SKM-1 (cell line): ENCODE measurements at regions not wholly inside any gene's neighbourhood (a gene's known extent, or its start where the extent isn't known, plus 50 kb on each side); places are given as distances from the start of the nearest gene placed in this dataset.

Experiments used
- DNase-seq: peaks from one replicate; lab custom pipeline; 2025; ENCODE audit not compliant: unreplicated experiment; lab: John Stamatoyannopoulos, UW

DNA sequence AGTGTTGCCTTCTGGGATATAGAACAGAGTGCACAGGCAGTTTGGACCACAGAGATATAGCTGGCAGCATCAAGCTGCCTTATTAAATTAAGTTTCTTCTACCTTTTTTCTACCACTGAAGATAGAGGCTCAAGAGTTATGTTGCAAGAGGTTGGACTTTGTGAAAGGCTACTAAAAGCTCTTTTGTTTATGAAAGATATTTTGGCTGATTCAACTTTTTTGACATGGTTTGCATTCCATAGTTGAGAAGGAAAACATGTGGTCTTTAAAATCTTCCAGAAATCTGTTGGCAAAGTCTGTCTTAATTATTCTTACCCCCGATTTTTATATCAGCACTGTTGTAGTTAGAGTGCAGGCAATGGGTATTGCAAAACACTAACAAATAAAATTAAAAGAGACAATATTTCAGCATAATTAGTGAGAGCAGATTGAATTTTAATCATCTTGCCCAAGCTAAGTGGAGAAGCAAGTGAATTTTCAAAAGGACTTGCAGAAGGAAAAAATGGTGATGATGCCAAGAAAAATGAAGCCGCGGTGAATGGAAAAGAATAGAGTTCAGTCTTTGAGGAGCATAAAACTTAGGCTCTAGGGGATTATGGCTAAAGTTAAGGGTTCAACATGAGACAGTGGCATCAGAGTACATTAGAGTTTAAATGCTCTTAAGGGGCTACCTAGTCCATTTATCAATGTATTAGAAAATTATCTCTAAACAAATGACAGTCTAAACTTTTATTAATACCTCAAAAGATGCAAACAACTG, 450.9 kb upstream of the CNTNAP2 start:
- no peak for DNase-seq

DNA sequence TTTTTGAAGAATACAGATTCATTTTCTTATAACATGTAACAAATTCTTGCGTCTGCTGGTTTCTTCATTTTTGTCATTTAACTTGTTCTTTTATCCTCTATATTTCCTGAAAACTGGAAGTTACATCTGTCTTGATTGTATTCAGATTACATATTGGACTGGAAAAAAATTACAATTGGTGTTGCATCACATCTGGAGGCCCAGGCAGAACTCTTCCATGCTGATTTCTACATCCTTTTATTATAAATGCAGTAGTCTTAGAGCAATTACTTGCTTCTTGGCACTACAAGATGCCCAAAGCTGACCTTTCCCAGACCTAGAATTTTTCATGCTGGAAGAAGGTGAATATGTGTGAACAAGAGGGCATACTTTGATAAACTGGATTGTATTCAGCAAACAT, 460.9 kb upstream of the CNTNAP2 start:
- no peak for DNase-seq

DNA sequence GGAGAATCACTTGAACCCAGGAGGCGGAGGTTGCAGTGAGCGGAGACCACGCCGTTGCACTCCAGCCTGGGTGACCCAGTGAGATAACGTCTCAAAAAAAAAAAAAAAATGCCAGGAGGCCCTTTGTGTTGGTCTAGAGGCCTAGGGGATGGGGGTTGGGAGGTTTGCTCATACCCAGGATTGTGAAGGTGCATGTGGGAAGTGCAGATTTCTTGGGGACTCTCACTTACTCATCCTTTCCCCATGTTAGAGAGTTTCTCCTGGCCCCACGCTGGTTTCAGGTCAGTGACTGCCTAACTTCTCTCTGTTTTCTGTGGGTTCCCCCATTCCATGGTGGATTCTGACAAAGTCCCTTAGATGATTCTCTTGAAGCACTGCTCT, 471.5 kb upstream of the CNTNAP2 start:
- no peak for DNase-seq

DNA sequence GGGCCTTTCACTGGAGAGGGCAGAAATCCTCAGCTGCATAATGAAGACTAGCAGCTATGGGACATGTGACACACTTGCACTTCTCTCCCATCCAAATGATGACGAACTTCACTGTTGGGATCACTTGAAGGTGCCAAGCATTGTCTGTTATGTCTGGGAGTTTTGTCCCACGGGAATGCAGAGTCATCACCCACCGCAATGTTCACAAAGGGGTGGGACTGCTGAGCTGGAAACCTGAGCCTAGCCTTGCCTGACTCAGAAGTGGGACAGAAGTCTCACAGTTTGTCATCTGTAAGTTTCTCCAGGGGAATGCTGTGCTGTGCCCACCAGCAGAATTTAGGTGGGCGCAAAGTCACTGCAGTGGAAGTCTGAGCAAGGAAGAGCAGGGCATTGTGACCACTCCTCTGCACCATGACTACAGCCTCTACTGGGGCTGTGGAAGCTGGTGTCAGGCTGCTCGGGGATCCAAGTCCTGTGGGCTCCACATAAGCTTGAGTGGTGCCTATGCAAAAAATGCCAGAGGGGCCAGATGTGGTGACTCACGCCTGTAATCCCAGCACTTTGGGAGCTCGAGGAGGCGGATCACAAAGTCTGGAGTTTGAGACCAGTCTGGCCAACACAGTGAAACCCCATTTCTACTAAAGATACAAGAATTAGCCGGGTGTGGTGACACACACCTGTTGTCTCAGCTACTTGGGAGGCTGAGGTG, 472.0 kb upstream of the CNTNAP2 start:
- no peak for DNase-seq

DNA sequence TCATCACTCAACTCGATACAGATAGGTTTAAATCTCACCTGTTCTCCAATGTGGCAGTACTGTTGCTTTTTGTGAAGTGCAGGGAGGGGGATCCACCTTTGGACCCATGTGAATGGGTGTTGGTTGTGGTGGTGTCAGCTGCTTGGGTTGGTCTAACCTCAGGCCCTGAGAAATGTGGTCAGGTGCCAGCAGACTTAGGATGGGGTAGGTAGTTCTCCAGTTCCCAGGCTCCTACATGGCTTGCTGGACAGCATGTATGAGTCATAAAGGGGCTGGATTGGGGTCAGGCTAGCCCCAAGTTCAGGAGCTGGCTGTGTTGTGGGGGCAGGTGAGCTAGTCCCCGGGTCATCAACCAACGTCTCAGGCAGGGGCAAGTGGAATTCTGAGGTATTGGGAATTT, 472.6 kb upstream of the CNTNAP2 start:
- no peak for DNase-seq

DNA sequence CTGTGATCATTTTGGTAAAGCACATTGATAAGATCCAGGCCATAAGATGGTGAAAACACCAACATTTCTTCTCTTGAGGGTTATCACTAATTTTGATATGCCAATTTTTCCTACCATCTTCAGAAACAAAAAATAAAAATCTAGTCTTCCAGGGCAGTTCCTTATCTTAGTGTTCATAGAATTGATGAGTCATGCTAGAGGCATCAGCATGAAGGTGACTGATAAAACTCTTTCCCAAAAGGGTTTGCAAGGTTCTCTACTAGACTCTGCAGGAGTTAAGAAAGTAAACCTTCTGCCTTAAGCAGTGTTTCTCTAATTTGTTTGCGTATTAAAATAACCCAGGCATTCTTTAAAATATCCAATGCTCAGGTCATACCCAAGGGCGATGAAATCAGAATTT, 483.1 kb upstream of the CNTNAP2 start:
- no peak for DNase-seq

DNA sequence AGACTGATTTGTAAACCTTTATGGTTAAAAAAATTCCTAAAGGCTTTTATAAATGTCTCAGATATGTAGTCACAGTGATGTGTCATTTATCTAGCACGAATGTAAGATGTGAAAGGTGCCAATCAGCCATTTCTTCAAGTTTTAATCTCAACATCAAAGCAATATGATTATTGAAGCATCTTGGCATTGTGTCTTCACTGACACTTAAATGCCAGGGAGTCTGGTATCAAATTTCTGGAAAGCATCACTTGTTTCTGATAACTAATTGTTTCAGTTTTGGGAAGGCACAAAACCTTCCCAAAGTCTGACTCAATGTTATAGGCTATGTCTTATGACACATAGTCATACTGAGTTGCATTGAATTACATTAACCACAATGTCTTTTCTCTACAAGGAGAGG, 492.0 kb upstream of the CNTNAP2 start:
- no peak for DNase-seq

DNA sequence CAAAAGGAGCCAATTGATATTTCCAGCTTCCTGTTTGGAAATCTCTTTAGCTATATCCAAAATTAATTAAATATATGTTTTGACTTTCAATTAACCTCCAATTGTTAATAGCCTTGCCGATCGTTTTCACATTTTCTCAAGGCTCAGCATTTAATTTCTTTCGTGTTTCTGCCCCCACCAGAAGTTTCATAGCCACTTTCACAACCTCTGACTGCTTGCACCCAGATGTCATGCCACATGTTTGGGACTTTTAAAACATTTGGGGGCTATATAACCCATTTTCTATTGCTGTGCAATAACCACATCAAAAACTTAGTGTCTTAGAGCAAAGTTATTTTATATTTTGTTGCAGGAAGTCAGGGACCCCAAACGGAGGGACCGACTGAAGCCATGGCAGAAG, 510.6 kb upstream of the CNTNAP2 start:
- no peak for DNase-seq

DNA sequence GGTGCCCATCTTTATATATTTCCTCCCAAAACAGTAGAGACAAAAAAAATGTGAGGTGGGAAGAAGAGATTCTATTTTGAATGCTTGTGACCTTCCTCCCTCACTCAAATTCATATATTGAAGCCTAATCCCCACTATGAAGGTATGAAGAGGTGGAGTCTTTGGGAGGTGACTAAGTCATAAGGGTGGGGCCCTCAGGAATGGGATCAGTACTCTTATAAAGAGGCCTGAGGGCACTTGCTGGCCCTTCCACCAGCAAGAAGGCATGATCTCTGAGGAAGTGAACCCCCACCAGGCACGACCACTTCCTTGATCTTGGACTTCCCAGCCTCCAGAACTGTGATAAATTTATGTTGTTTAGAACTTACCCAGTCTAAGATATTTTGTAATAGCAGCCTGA, 517.2 kb upstream of the CNTNAP2 start:
- no peak for DNase-seq

DNA sequence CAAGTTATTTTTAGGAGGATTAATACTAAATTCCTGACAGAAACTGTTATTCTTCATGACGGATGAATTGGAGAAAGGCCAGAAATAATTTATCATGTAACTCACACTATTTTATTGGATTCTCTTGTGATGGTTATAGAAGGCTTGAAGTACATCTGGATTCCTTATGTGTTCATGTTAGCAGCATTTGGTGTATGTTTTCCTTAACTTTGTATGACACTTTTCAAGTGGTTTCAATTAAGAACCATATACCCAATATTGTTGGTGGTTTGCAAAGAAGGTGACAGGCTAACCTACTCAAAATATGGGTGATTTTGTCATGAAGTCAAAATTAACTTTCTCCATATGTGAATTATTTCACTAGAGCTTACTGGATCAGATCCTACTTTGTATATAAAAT, 532.2 kb upstream of the CNTNAP2 start:
- no peak for DNase-seq

DNA sequence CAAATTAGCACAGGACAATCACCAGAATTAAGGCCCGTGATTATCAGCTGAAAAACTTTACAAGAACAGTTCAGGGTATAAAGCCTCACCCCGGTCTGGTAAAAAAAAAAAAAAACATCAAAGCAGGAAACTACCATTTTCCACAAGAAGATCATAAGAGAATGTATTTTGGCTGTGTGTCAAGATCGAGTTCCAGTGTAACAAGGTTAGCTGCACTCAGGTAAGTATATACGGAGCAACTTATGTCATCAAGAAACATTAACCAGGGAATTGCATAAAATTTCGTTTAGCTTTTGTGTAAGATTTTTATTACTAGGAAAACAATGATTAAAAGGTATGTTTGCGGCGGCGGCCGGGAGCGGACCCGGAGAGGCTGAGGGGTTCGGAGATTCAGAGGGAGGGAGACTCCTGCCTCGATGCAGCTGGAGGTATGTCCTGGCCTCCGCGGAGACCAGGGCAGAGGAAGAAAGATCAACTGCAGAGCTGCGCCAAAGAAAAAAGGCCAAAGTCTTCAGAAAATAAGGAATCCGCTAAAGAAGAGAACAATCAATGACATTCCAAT, 533.8 kb upstream of the CNTNAP2 start:
- no peak for DNase-seq

DNA sequence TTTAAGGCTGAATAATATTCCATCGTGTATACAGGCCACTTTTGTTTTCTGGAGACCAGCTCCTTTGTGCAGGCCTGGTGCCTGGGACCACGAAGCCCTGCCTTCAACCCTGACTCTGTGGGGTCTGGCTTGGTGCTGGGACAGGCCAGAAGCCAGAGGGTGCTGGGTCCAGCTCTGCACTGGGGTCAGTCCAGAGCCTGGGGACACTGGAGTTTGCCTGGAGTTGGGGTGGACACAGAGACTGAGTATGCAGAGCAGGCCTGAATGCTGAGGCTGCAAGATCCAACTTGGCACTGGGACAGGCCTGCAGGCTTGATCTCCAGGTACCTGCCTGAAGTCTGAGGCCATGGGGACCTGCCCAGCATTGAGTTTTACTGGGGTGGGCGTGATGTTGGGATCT, 558.8 kb upstream of the CNTNAP2 start:
- DNase-seq, result no peak

DNA sequence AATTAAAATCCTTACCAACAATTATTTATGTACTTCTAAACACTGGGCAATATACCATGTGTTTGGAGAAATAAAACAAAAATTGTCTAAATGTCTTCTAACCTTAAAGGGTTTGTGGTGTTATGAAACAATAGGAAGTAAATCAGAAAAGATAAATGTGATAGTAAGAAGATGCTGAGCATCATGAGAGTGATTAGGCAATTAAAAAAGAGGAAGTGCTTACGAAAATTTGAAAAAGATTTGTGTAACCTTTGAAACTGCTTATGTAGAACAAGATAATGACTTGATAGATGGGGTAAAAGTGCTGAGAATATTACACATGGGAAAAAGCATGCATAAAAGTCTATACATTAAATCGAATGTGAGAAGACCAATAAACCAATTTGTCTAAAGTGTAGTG, 573.4 kb upstream of the CNTNAP2 start:
- peak; percentile 2 for DNase-seq

DNA sequence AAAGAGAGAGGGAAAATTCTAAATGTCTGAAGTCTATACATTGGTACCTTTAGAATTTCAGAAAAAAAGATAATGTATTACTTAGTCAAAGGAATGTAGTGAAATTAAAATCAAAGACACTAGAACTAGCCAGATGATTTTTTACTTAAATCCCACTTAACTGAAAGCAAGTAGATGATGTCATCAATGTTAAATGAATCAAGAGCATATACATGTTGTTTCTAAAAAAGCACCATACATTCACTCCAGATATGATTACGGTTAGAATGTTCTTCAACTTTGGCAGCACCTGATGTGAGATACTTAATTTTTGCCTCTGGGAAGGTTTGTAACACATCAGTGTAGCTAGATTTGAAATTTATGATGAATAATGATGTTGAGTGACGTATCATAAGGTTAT, 576.7 kb upstream of the CNTNAP2 start:
- DNase-seq, result no peak

DNA sequence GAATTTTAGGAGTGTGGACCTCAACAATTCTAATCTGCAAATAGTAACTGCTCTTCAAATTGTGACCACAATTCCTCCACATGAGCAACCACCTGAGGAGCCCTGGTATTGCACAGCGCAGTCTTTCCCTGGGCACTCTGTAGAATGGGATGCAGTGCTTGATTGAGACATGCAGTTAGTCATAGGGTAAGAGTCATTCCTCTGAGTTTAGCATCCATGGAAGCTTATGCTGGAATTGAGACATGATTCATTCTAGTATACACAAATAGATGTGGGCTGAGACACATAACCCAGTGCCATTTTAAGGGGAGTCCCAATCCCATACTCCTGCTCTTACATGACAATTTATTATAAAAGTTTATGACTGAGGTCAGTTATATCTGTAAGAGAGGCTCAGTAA, 582.3 kb upstream of the CNTNAP2 start:
- DNase-seq, result no peak

DNA sequence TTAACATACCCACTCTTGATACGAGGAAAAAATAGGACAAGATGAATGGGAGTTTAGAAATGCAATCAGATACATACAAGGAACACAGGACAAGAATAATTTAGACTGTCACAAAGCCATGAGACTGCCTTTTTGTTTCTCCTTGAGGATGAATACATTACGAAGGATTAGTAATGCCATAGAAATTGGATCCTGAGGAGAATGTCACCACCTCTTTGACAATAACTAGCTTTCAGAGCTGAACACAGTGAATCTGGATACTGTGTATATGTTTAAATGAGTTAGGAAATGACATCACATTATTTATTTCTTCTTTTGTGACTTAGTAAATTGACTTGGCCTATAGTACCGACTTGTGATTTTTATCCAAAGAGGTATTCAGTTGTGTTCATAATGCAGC, 596.3 kb upstream of the CNTNAP2 start:
- no peak for DNase-seq

DNA sequence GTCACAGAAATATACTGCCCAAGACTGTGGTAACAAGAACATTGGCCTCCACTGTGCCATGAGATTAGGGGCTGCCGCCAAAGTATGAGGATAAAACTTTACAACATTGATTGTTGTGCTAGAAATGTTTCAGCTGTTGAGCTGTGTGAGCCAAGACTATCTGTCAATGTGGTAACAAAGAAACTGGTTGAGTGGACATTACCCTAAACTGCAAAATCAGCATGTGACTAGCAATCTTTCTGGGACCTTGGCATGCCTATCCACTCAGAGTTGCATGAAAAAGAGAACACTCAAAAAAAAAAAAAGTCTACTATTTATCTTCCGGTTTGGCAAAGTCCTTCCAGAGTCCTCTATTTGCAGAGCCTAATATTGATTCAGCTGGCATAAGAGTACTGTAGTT, 605.6 kb upstream of the CNTNAP2 start:
- no peak for DNase-seq

DNA sequence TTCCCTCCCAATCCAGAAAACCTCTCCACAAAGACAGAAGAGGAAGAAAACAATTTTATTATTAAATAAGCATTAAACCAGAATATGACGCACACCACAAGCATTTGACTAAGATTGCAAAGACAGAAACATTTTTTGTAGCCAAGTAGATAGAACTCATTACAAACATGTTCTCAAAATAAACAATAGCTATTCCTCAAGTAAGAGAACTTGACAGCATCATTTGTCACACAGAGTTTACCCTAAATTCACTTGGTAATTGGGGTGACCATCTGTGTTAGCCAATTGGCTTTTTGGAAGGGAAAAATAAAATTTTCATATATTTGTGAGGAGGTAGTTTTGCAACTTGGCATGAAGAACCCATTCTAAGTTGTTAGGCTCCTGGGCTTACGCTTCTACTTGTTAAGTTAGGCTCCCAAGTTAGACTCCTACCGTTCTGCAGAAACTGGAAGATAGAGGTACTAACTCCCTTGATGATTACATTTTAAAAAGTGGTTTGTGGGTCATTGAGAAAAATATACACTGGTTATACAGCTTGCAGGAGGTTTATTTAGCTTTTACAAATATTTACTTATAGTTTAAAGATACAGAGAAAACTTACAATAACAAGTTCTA, 618.6 kb upstream of the CNTNAP2 start:
- DNase-seq, result no peak

DNA sequence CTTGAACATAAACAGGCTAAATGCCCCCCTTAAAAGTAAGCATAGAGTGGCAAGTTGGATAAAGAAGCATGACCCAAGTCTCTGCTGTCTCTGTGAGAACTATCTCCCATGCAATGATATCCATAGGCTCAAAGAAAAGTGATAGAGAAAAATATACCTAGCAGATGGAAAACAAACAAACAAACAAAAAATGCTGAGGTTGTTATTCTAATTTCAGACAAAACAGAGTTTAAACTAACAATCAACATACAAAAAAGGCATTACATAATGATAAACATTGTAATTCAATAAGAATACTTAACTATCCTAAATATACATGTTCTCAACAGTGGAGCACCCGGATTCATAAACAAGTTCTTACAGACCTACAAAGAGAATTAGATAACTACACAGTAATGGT, 626.2 kb upstream of the CNTNAP2 start:
- no peak for DNase-seq

DNA sequence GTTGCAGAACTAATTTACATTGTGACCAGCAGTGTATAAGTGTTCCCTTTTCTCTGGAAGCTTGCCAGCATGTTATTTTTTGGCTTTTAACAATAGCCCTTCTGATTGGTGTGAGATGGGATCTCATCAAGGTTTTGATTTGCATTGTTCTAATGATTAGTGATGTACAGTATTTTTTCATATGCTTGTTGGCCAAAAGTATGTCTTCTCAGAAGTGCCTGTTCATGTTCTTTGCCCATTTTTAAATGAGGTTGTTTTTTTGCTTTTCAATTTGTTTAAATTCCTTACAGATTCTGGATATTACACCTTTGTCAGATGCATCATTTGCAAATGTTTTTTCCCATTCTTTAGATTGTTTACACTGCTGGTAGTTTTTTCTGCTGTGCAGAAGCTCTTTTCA, 627.0 kb upstream of the CNTNAP2 start:
- DNase-seq, result no peak

DNA sequence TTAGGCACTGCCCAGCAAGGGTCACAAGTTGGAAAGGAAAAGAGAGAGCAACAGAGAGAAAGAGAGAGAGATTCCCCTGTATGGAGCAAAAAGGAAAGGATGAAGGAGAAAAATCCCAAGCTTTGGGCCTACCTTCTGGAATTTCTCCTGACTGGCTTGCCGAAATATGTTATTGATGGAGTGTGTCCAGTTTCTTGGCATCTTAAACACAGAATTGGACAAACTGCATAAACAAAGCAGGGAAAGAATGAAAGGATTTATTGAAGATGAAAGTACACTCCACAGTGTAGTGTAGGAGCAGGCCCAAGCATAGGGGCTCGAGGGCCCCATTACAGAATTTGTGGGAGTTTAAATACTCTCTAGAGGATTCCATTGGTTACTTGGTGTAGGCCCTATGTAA, 627.8 kb upstream of the CNTNAP2 start:
- DNase-seq, result no peak

DNA sequence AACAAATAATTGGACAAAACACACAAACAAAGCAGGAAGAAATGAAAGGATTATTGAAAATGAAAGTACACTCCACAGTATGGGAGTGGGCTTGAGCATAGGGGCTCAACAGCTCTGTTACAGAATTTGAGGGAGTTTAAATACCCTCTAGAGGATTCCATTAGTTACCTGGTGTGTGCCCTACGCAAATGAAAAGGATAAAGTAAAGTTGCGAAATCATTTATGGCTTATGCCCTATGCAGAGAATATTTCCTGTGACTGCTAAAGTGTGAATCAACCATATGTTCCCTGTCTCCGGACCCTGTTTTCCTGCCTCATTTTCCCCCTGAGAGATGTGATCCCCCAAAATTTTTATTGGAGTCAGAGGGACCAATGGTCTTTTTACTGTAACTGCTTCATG, 634.6 kb upstream of the CNTNAP2 start:
- DNase-seq, result no peak
